ENCODE measurements at regions not wholly inside any gene's neighbourhood (a gene's known extent, or its start where the extent isn't known, plus 50 kb on each side); places are given as distances from the start of the nearest gene placed in this dataset.

GRCh38 chr10:10294881-10295529 lies 722.7 kb upstream of the CELF2 start:
- TF ChIP-seq PPARA (CRISPR knock-in tag; IDR thresholded peaks at IDR 0.05; ENCODE audit: borderline replicate concordance) (no peak), TOX (CRISPR knock-in tag; IDR thresholded peaks at IDR 0.05; ENCODE audit: borderline replicate concordance) (no peak), ZC3H10 (CRISPR knock-in tag; IDR thresholded peaks at IDR 0.05) (no peak), POU6F1 (CRISPR knock-in tag; IDR thresholded peaks at IDR 0.05; ENCODE audit: borderline replicate concordance, low read depth) (no peak), CREB5 (CRISPR knock-in tag; IDR thresholded peaks at IDR 0.05; ENCODE audit: low read depth) (no peak)
- ATAC-seq = no peak

- ATAC-seq = no peak
- no peak for TF ChIP-seq SNAI2 (CRISPR knock-in tag; IDR thresholded peaks at IDR 0.05)
- no peak for TF ChIP-seq RARB (CRISPR knock-in tag; IDR thresholded peaks at IDR 0.05)
Observed at GRCh38 chr10:10295537-10295936, 722.1 kb upstream of the CELF2 start.

- ATAC-seq = no peak
- TF ChIP-seq TCF4 (CRISPR knock-in tag; IDR thresholded peaks at IDR 0.05; ENCODE audit: borderline replicate concordance) (no peak), CSRNP3 (CRISPR knock-in tag; IDR thresholded peaks at IDR 0.05) (no peak), ZC3H10 (CRISPR knock-in tag; IDR thresholded peaks at IDR 0.05) (no peak), OSR1 (CRISPR knock-in tag; IDR thresholded peaks at IDR 0.05) (no peak), RARB (CRISPR knock-in tag; IDR thresholded peaks at IDR 0.05) (no peak), CSDC2 (CRISPR knock-in tag; IDR thresholded peaks at IDR 0.05) (no peak), ZNF70 (CRISPR knock-in tag; IDR thresholded peaks at IDR 0.05) (no peak), PPARA (CRISPR knock-in tag; IDR thresholded peaks at IDR 0.05; ENCODE audit: borderline replicate concordance) (no peak), POU6F1 (CRISPR knock-in tag; IDR thresholded peaks at IDR 0.05; ENCODE audit: borderline replicate concordance, low read depth) (no peak), PATZ1 (CRISPR knock-in tag; IDR thresholded peaks at IDR 0.05; ENCODE audit: borderline replicate concordance) (no peak), ZNF8 (CRISPR knock-in tag; IDR thresholded peaks at IDR 0.05) (no peak), ARNTL (CRISPR knock-in tag; IDR thresholded peaks at IDR 0.05; ENCODE audit: borderline replicate concordance, low read depth) (no peak), GLIS3 (CRISPR knock-in tag; IDR thresholded peaks at IDR 0.05) (no peak), ZNF565 (CRISPR knock-in tag; conservative IDR thresholded peaks at IDR 0.05; ENCODE audit: low read depth) (no peak), CREB5 (CRISPR knock-in tag; IDR thresholded peaks at IDR 0.05; ENCODE audit: low read depth) (no peak), BACH2 (CRISPR knock-in tag; IDR thresholded peaks at IDR 0.05; ENCODE audit: borderline replicate concordance) (no peak)
Observed at GRCh38 chr10:10302689-10303088, 715.0 kb upstream of the CELF2 start.

GRCh38 chr10:10307036-10307435 lies 710.6 kb upstream of the CELF2 start:
- ATAC-seq = no peak
- no peak for TF ChIP-seq ARNTL (CRISPR knock-in tag; IDR thresholded peaks at IDR 0.05; ENCODE audit: borderline replicate concordance, low read depth)
- TF ChIP-seq ZNF8 (CRISPR knock-in tag; IDR thresholded peaks at IDR 0.05) = no peak
- TF ChIP-seq CSRNP3 (CRISPR knock-in tag; IDR thresholded peaks at IDR 0.05) = no peak
- no peak for TF ChIP-seq ISL1 (CRISPR knock-in tag; IDR thresholded peaks at IDR 0.05)
- no peak for TF ChIP-seq RARB (CRISPR knock-in tag; IDR thresholded peaks at IDR 0.05)
- TF ChIP-seq ZNF565 (CRISPR knock-in tag; conservative IDR thresholded peaks at IDR 0.05; ENCODE audit: low read depth) = no peak
- TF ChIP-seq ESRRG (CRISPR knock-in tag; IDR thresholded peaks at IDR 0.05) = no peak
- TF ChIP-seq TCF4 (CRISPR knock-in tag; IDR thresholded peaks at IDR 0.05; ENCODE audit: borderline replicate concordance) = no peak
- TF ChIP-seq POU6F1 (CRISPR knock-in tag; IDR thresholded peaks at IDR 0.05; ENCODE audit: borderline replicate concordance, low read depth) = no peak
- no peak for TF ChIP-seq PPARA (CRISPR knock-in tag; IDR thresholded peaks at IDR 0.05; ENCODE audit: borderline replicate concordance)
